Suprapubic skin (tissue), 3 donors: ENCODE measurements at regions not wholly inside any gene's neighbourhood (a gene's known extent, or its start where the extent isn't known, plus 50 kb on each side); places are given as distances from the start of the nearest gene placed in this dataset.

ENCODE experiments used
- CTCF ChIP-seq, 2 donors: fragments of 200-600 bp in 1 of 2; fragments of 450-650 bp in 1 of 2; sonication (generic) in 1 of 2; IDR thresholded peaks; one replicate each; pipeline ENCODE4 v1.5.1; 2016 to 2019; ENCODE audit warnings: antibody characterized with exemption in 2 of 2, mild to moderate bottlenecking in 1 of 2, moderate library complexity in 1 of 2
- POLR2AphosphoS5 ChIP-seq, 3 donors: sonication (generic); formaldehyde crosslinking; IDR thresholded peaks; one replicate each; pipeline ENCODE4 v1.6.1; 2017; ENCODE audit warnings: antibody characterized with exemption in 3 of 3

GRCh38 chr20:37622728-37623127, 71.1 kb upstream of the CTNNBL1 start:
- TF ChIP-seq POLR2AphosphoS5 (IDR thresholded peaks at IDR 0.05) (no peak), CTCF (IDR thresholded peaks at IDR 0.05) (no peak)
